SK-N-MC (cell line): ENCODE measurements at regions not wholly inside any gene's neighbourhood (a gene's known extent, or its start where the extent isn't known, plus 50 kb on each side); places are given as distances from the start of the nearest gene placed in this dataset.

ENCODE experiments used
- EZH2 ChIP-seq: fragments of 200-600 bp; sonication (generic); IDR thresholded peaks from one replicate; pipeline ENCODE4 v1.6.1; 2017; ENCODE audit warnings: antibody characterized with exemption
- POLR2AphosphoS5 ChIP-seq: IDR thresholded peaks from 2 replicates; pipeline ENCODE4 v1.6.1; 2012; ENCODE audit warnings: mild to moderate bottlenecking, low read depth, low read length, borderline replicate concordance

GRCh38 chr1:182143825-182144645 lies 82.5 kb upstream of the ZNF648 start:
- TF ChIP-seq EZH2 (no peak), POLR2AphosphoS5 (no peak)
